AG08395 (cell line): ENCODE measurements at regions not wholly inside any gene's neighbourhood (a gene's known extent, or its start where the extent isn't known, plus 50 kb on each side); places are given as distances from the start of the nearest gene placed in this dataset.
A peak's percentile ranks its signal among the peaks of the same experiment; 100 is the strongest.
"Not testable (repeated sequence)": the region's sequence is repeated elsewhere in the genome, so short reads cannot be mapped to it uniquely, and the experiment has no call there.

Source experiments
- DNase-seq: peaks from one replicate; pipeline ENCODE4 v3.0.0; 2012; ENCODE audit warnings: mixed read lengths, low spot score

DNA sequence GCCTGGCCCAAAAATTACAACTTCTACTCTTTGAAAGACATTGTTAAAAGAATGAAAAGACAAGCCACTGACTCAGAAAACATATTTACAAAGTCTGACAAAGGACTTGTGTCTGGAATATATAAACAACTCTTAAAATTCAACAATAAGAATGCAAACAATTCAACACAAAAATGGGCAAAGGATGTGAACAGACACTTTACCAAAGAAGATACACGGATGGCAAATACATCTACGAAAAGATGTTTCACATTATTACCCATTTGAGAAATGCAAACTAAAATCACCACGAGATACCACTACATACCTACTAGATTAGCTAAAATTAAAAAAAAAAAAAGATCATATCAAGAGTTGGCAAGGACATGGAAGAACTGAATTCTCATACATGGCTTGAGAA, 80.8 kb upstream of the METRNL start:
- no peak for DNase-seq

DNA sequence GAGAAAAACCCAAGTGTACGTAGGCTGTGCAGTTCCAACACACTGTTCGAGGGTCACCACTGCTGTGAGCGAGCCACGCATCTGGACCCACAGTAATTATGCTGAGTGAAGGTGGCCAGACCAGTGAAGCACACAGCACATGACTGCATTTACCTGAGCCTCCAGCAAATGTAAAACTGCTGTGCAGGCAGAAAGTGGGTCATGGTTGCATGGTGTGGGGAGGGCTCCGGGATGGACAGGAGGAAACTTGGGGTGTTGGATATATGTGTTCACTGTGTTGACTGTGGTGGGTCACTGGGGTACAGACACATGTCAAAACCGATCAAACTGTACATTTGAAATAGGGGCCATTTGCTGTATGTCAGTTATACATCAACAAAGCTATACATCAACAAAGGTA, 78.7 kb upstream of the METRNL start:
- no peak for DNase-seq

GRCh38 chr17:83002118-83002805, 77.1 kb upstream of the METRNL start:
- DNase-seq = no peak

- DNase-seq = no peak
Observed at GRCh38 chr17:83004791-83005380, 74.5 kb upstream of the METRNL start.

DNA sequence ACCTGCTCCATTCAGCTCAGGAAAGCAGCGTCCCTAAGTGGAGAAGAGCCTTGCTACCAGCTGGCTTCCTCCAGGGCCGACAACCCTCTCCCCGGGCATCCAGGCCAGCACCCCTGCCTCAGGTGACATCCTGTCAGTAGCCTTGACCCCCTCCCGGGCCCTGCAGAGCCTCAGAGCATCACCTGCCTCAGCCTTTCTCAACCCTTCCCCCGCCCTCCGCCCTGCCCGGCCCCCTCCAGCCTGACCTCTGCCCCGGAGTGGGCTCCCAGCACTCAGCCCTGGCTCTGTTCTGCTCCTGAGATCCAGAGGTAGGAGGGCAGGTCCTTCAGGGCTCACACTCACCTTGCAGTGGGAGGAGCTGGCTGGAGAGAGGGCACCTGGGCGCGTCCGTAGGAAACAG, 73.8 kb upstream of the METRNL start:
- no peak for DNase-seq

DNA sequence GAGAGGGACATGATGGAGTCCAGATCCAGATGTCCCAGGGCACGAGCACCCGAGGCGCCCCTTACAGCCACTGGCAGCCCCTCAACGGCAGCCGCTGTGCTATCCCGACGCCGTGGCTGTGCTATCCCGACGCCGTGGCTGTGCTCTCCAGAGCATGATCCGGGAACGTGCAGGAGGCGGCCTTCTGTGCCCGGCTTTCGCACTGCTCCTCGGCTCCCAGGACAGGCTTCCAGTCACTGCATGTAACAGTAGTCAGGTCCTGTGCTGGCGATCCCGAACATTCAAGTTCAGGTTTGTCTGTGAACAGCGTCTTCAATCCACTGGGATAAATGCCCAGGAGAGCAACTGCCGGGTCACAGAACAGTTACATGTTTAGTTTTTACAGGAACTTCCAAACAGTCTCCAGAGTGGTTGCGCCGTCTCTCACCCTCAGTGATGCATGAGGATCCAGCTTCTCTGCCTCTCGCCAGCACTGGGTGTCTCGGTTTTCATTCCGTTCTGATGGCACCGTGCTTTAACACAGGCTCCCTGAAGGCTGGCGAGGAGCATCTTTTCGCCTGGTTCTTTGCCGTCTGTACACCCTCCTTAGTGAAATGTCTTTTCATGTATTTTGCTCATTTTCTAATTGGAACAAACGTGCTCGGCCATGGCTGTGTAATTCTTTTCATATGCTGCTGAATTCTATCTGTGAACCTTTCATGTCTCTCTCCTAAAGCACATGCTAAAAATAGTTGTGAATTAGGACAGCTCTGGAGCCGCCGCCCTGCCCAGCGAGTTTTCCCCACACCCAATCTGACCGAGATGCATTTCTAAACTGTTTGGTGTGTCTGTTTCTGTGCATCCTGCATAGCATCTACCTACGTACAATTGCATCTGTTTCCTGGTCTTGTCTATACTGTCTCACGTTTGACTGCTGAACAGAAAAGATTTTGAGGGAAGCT, 72.6 kb upstream of the METRNL start:
- DNase-seq = peak; percentile 42

DNA sequence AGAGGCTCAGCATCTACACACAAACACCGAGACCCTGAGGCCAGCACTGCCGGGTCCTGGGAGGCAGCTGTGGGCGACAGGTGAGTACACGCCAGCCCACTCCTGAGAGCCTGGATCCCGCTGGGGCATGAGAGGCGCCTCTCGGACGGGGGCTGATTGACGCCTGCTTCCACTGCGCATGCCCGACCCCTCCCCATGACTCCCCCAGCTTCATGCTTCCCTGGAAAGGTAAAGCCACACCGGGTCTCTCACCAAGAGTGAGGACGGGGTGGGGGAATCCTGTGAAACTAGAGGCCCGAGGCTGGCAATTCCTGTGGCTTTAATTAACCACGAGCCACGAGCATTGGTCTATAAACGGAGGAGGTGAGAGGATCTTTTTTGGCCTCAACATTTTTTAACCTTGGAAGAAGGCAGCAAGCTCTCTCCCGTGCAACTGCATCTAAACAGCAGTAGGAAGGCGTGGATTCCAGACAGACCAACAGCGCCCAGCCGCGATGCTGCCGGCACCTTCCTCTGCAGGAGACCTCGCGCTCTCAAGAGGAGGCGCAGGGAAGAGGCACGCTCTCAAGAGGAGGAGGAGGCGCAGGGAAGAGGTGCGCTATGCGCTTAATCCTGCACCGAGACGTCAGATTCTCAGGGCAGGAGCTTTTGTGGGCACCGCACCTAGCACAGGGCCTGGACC, 71.8 kb upstream of the METRNL start:
- DNase-seq = no peak

DNA sequence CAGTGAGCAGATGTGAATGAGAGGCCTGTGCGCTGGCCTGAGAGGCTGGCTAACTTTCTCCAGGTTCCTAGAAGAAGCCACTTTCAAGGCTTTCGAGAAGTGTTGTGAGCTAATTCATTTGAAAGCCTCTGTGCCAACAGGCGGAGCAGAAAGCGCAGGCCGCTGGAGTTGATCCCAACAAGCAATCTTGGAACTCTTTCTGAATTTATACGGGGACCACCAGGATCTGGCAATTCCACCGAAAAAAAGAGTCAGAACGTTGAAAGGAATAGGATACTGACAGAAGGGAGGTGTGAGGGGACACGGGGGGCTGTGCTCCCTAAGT, 71.3 kb upstream of the METRNL start:
- no peak for DNase-seq

DNA sequence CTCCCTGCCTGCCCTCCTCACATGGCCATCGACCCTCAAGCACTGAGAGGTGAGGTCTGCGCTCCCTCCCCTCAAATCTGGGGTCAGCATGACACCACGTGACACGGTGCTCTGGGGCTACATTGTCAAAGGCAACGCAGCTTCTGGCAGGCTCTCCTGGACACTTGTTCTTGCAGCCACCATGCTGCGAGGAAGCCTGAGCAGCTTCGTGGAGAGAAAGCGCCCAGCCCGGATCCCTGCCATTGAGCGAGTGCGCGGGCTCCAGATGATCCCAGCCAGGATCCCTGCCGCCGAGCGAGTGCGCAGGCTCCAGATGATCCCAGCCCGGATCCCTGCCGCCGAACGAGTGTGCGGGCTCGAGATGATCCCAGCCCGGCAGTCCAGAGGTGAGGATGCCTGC, 70.9 kb upstream of the METRNL start:
- no peak for DNase-seq

- DNase-seq = no peak
Observed at GRCh38 chr17:83009414-83010205, 69.8 kb upstream of the METRNL start.

DNA sequence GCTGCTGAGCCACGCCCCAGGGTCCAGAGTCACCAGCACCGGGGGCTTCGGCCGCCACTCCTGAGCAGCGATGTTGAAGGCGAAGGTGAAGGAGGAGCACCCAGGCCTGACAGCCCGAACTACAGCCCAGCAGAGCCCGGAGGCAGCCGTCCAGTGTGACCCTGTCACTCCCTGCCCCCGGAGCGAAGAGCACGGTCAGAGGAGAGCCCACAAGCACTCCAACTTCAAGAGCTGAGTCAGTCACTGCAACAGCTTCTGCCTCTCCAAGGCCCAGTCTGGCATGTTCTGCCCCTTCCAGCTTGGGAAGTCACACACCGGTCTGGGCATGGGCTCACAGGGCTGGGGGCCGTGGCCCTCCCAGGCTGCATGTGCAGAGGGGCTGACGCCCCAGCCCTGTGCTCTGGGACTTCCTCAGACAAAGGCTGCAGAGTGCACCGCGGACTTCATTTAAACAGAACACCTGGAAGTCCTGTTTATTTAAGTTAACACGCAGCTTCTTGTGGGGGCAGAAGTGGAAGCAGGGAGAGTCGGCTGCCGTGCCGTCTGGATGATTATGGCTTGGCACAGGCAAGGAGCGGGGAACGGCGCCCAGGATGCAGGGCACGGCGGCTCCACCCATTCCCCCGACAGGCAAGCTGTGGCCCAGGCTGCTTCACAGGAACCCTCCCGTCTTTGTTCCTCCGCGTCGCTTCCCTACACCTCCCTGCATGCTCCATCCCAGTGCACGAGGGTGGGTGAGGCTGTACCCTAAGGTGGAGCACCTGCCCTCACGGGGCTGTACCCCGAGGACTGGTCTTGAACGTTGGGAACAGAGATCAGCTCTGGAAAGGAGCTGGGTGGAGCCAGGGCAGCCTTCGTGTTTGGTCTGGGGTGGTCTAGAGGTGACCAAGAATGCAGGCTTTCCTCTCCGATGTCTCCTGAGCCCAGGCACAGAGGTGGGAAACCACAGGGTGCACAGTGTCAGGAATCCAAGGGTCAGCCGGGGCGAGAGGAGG, 68.9 kb upstream of the METRNL start:
- peak; percentile 50 for DNase-seq

- not testable (repeated sequence) for DNase-seq
Observed at GRCh38 chr17:83011676-83012075, 67.7 kb upstream of the METRNL start.

GRCh38 chr17:83012200-83012785, 67.1 kb upstream of the METRNL start:
- peak; percentile 19 for DNase-seq

- DNase-seq = peak; percentile 96
Observed at GRCh38 chr17:83012868-83013778, 66.3 kb upstream of the METRNL start.

GRCh38 chr17:83013779-83014117, 65.7 kb upstream of the METRNL start:
- no peak for DNase-seq

DNA sequence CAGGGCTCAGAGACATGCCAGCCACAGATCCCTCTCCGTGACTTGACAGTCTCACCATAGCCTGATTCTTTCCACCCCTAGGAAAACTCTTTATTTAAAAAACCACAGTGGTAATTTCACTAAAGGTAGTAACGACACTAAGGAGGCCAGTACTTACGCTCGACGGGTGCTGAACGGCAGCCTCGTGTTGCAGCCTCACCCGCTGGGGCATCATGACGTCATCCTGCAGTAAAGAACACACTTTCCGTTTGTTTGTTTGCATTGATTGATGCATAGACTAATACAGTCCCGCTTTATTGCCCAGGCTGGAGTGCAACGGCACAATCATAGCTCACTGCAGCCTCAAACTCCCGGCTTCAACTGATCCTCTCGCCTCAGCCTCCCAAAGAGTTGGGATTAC, 65.1 kb upstream of the METRNL start:
- DNase-seq = no peak

- DNase-seq = no peak
Observed at GRCh38 chr17:83014940-83015910, 64.2 kb upstream of the METRNL start.

DNA sequence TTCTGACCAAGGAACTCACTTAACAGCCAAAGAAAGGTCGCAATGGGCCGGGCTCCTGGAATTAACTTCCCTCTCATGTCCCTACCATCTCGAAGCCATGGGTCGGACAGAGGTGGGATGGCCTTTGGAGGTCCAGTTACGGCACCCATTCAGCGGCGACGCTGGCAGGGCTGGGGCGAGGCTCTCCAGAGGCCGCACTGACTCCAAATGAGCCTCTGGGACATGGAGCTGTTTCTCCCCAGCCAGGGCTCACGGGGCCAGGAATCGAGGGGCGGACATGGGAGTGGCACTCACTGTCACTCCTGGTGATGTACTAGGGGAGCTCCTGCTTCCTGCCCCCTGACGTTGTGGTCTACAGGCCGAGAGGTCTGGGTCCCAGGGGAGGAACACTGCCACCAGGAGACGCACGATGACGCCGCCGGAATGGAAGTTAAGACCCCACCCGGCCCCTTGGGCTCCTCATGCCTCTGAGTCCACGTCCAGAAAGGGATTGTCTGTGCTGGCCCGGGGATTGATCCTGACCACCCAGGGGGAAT, 60.7 kb upstream of the METRNL start:
- DNase-seq = no peak
